Type B pancreatic cell (in vitro differentiated cells): ENCODE measurements at regions not wholly inside any gene's neighbourhood (a gene's known extent, or its start where the extent isn't known, plus 50 kb on each side); places are given as distances from the start of the nearest gene placed in this dataset.

Experiments used
- DNase-seq: peaks from one replicate; pipeline ENCODE4 v3.0.0; 2021; ENCODE audit warnings: mixed read lengths; ENCODE audit not compliant: unreplicated experiment; ENCODE audit errors: extremely low spot score
- H3K27ac Mint-ChIP-seq: 2 replicates; pipeline ENCODE4 v1.8.0; 2021; ENCODE audit warnings: mild to moderate bottlenecking, mixed read lengths
- H3K27me3 Mint-ChIP-seq: 2 replicates; pipeline ENCODE4 v1.8.0; 2021; ENCODE audit warnings: mixed read lengths
- H3K36me3 Mint-ChIP-seq: 2 replicates; pipeline ENCODE4 v1.8.0; 2021; ENCODE audit warnings: mixed read lengths
- H3K4me1 Mint-ChIP-seq: one replicate; pipeline ENCODE4 v1.8.0; 2021; ENCODE audit warnings: mixed read lengths; ENCODE audit not compliant: unreplicated experiment
- H3K4me3 Mint-ChIP-seq: 2 replicates; pipeline ENCODE4 v1.8.0; 2021; ENCODE audit warnings: mild to moderate bottlenecking, mixed read lengths
- H3K9me3 Mint-ChIP-seq: 2 replicates; pipeline ENCODE4 v1.8.0; 2021; ENCODE audit warnings: mixed read lengths
- CTCF ChIP-seq: fragments of 200-600 bp; sonication (generic); conservative IDR thresholded peaks from 2 replicates; pipeline ENCODE4 v1.5.0; 2021; ENCODE audit warnings: antibody characterized with exemption, mild to moderate bottlenecking

- Mint-ChIP-seq H3K27ac (no peak overlapping the region), H3K9me3 (no peaks in the 10 kb centered on the region), H3K4me3 (no peak overlapping the region), H3K27me3 (peaks cover 10% of the 10 kb centered on the region), H3K36me3 (no peaks in the 10 kb centered on the region), H3K4me1 (no peaks in the 10 kb centered on the region)
- DNase-seq: no peak
- TF ChIP-seq CTCF: no peak
Observed at GRCh38 chr5:52476346-52476745, 311.4 kb upstream of the ITGA1 start.

GRCh38 chr5:52481201-52481600 lies 306.5 kb upstream of the ITGA1 start:
- H3K9me3 Mint-ChIP-seq: no peaks in the 10 kb centered on the region
- H3K4me3 Mint-ChIP-seq: no peak overlapping the region
- no peak for DNase-seq
- no peak for TF ChIP-seq CTCF
- no peaks in the 10 kb centered on the region for H3K4me1 Mint-ChIP-seq
- no peaks in the 10 kb centered on the region for H3K27me3 Mint-ChIP-seq
- no peak overlapping the region for H3K27ac Mint-ChIP-seq
- H3K36me3 Mint-ChIP-seq: no peaks in the 10 kb centered on the region

GRCh38 chr5:52481851-52482250 lies 305.9 kb upstream of the ITGA1 start:
- H3K36me3 Mint-ChIP-seq: no peaks in the 10 kb centered on the region
- H3K27me3 Mint-ChIP-seq: no peaks in the 10 kb centered on the region
- H3K9me3 Mint-ChIP-seq: no peaks in the 10 kb centered on the region
- H3K4me3 Mint-ChIP-seq: no peak overlapping the region
- no peak for DNase-seq
- H3K4me1 Mint-ChIP-seq: no peaks in the 10 kb centered on the region
- H3K27ac Mint-ChIP-seq: no peak overlapping the region
- no peak for TF ChIP-seq CTCF

- no peak for DNase-seq
- no peak overlapping the region for H3K4me3 Mint-ChIP-seq
- H3K36me3 Mint-ChIP-seq: no peaks in the 10 kb centered on the region
- no peaks in the 10 kb centered on the region for H3K27me3 Mint-ChIP-seq
- no peaks in the 10 kb centered on the region for H3K9me3 Mint-ChIP-seq
- no peaks in the 10 kb centered on the region for H3K4me1 Mint-ChIP-seq
- H3K27ac Mint-ChIP-seq: no peak overlapping the region
- no peak for TF ChIP-seq CTCF
Observed at GRCh38 chr5:52491071-52491787, 296.5 kb upstream of the ITGA1 start.

- TF ChIP-seq CTCF: no peak
- no peak overlapping the region for H3K4me3 Mint-ChIP-seq
- DNase-seq: no peak
- peaks cover 1% of the 10 kb centered on the region for H3K9me3 Mint-ChIP-seq
- H3K27ac Mint-ChIP-seq: no peak overlapping the region
- no peaks in the 10 kb centered on the region for H3K36me3 Mint-ChIP-seq
- no peaks in the 10 kb centered on the region for H3K4me1 Mint-ChIP-seq
- H3K27me3 Mint-ChIP-seq: no peaks in the 10 kb centered on the region
Observed at GRCh38 chr5:52491818-52492217, 295.9 kb upstream of the ITGA1 start.
